T-cell (primary cell): ENCODE measurements at regions not wholly inside any gene's neighbourhood (a gene's known extent, or its start where the extent isn't known, plus 50 kb on each side); places are given as distances from the start of the nearest gene placed in this dataset.
"Not testable (repeated sequence)": the region's sequence is repeated elsewhere in the genome, so short reads cannot be mapped to it uniquely, and the experiment has no call there.

Experiments
- ATAC-seq, 4 experiments: fragments of 200-7000 bp in 3 of 4; fragments of 150-1000 bp in 1 of 4; cut with Tn5 transposase; replicated peaks in 1 of 4; 1 replicate in 3 of 4; 2 replicates in 1 of 4; pipeline ENCODE4 v1.10.0; 2021; ENCODE audit warnings: moderate library complexity in 3 of 4, mild to moderate bottlenecking in 2 of 4, moderate number of reproducible peaks in 1 of 4
- CTCF ChIA-PET, 2 donors: fragments of 300-600 bp; sonication (Branson Sonifier 250); formaldehyde crosslinking; loops; one replicate each; lab custom pipeline; 2022; ENCODE audit warnings: antibody characterized with exemption in 2 of 2; lab: Charles Lee
- POLR2A ChIA-PET, 2 donors: fragments of 300-600 bp; sonication (Branson Sonifier 250); formaldehyde crosslinking; loops; one replicate each; lab custom pipeline; 2022; ENCODE audit warnings: antibody characterized with exemption in 2 of 2; lab: Charles Lee
- DNase-seq, 35 experiments: peaks; one replicate each; pipeline versions ENCODE4 v3.0.0 to v3.0.0-alpha.2; 2013 to 2023
- H3K27ac ChIP-seq: one replicate; pipeline ENCODE4 v1.5.1; 2013; ENCODE audit warnings: low read length
- H3K27me3 ChIP-seq, 2 experiments: replicated peaks in 1 of 2; 1 replicate in 1 of 2; 2 replicates in 1 of 2; pipeline versions ENCODE4 v1.6.1 to v1.7.0; 2013; ENCODE audit warnings: low read length in 1 of 2, mixed read lengths in 1 of 2; ENCODE audit not compliant: control insufficient read depth in 2 of 2, insufficient read depth in 2 of 2; ENCODE audit errors: extremely low read depth in 1 of 2
- H3K36me3 ChIP-seq, 2 donors: 1 replicate in 1 of 2; 2 replicates in 1 of 2; pipeline versions ENCODE4 v1.6.1 to v1.7.0; 2013; ENCODE audit warnings: low read length in 1 of 2; ENCODE audit not compliant: control insufficient read depth in 2 of 2, insufficient read depth in 1 of 2; ENCODE audit errors: extremely low read depth in 1 of 2
- H3K4me1 ChIP-seq, 2 experiments: 1 replicate in 1 of 2; 2 replicates in 1 of 2; pipeline versions ENCODE4 v1.6.1 to v1.7.0; 2013; ENCODE audit warnings: low read length in 2 of 2, mixed read lengths in 1 of 2; ENCODE audit not compliant: insufficient read depth in 2 of 2, control insufficient read depth in 1 of 2; ENCODE audit errors: extremely low read depth in 1 of 2
- H3K4me3 ChIP-seq, 2 donors: 1 replicate in 1 of 2; 2 replicates in 1 of 2; pipeline versions ENCODE4 v1.5.1 to v1.7.0; 2013; ENCODE audit warnings: mild to moderate bottlenecking in 2 of 2, low read length in 1 of 2, moderate library complexity in 1 of 2; ENCODE audit not compliant: control insufficient read depth in 1 of 2; ENCODE audit errors: extremely low read depth in 1 of 2
- H3K9me3 ChIP-seq: 2 replicates; pipeline ENCODE4 v1.7.0; 2013
- H3K27ac Mint-ChIP-seq, 2 donors: one replicate each; pipeline ENCODE4 v1.8.0; 2020 to 2021; ENCODE audit warnings: mild to moderate bottlenecking in 2 of 2, mixed read lengths in 2 of 2
- H3K27me3 Mint-ChIP-seq, 2 donors: one replicate each; pipeline ENCODE4 v1.8.0; 2021 to 2022; ENCODE audit warnings: mixed read lengths in 2 of 2
- H3K36me3 Mint-ChIP-seq: one replicate; pipeline ENCODE4 v1.8.0; 2021; ENCODE audit warnings: mixed read lengths
- H3K4me1 Mint-ChIP-seq, 3 donors: one replicate each; pipeline ENCODE4 v1.8.0; 2020 to 2022; ENCODE audit warnings: mixed read lengths in 3 of 3, mild to moderate bottlenecking in 1 of 3
- H3K4me3 Mint-ChIP-seq, 3 donors: one replicate each; pipeline ENCODE4 v1.8.0; 2020 to 2022; ENCODE audit warnings: mild to moderate bottlenecking in 3 of 3, mixed read lengths in 3 of 3, moderate library complexity in 3 of 3
- H3K9me3 Mint-ChIP-seq, 3 donors: one replicate each; pipeline ENCODE4 v1.8.0; 2020 to 2022; ENCODE audit warnings: mixed read lengths in 3 of 3
- WGBS: methylation state at CpG from one replicate; pipeline ENCODE4 v1.1.5; 2013; ENCODE audit warnings: missing lambda C conversion rate; ENCODE audit not compliant: insufficient coverage; 5-methylcytosine and 5-hydroxymethylcytosine counted together

DNA sequence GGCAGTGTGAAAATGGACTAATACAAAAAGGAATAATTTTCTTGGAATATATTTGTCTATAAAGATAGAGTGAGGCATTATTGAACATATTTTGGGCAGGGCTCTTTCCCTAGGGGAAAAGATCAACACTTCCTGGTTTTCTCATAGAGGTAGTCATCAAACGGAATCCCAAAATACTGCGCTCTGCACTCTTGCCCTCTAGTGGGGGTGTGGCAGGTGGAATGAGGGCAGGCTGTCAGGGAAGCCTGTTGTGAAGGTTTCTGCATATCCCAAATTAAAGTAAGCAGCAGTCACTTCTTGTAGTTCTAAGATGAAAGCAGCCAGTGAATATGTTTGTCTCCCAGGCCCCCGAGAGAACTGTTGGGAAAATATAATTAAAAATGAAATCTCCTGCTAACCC lies 666.8 kb upstream of the TMEM132C start:
- POLR2A ChIA-PET: no interaction called here
- Histone ChIP-seq H3K36me3 (no peaks in the 10 kb centered on the region), H3K27me3 (no peaks in the 10 kb centered on the region), H3K27ac (no peak overlapping the region), H3K9me3 (no peaks in the 10 kb centered on the region), H3K4me3 (no peak overlapping the region), H3K4me1 (no peaks in the 10 kb centered on the region)
- no peak for ATAC-seq
- WGBS: 82% methylated on average over 2 of the region's 3 CpGs
- Mint-ChIP-seq H3K4me1 (no peaks in the 10 kb centered on the region), H3K36me3 (no peaks in the 10 kb centered on the region), H3K9me3 (peaks cover 0 to 15% (median 4%) of the 10 kb centered on the region in 3 donors), H3K4me3 (no peak overlapping the region), H3K27ac (no peak overlapping the region), H3K27me3 (no peaks in the 10 kb centered on the region)
- DNase-seq: no peak
- CTCF ChIA-PET: no interaction called here

DNA sequence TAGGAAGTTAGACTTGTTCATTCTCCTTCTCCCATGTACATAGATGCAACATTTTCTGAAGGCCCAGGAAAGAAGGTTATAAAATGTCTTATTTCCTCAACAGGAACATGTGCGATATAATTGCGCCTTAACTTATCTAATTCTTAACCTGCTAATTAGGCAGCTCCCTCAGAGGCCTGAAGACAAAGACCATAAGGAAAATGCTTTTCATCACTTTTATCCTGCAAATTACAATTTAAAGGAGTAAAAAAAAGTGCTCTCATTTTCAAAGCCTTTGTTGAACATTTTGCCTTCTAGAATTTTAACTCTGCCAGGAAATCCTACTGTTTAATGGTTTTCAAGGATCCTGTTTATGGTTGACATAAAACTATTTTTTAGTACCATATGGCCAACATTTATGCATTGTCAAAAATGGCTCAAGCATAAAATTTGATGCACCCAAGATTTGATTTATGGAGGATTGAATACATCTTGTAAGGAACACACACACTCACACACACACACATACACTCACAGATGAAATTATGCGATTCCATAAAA lies 660.4 kb upstream of the TMEM132C start:
- Mint-ChIP-seq H3K27me3 (no peaks in the 10 kb centered on the region), H3K4me3 (no peak overlapping the region), H3K4me1 (no peaks in the 10 kb centered on the region), H3K27ac (no peak overlapping the region), H3K36me3 (no peaks in the 10 kb centered on the region), H3K9me3 (peaks cover 0 to 15% (median 0%) of the 10 kb centered on the region in 3 donors)
- H3K4me1 ChIP-seq: no peaks in the 10 kb centered on the region
- DNase-seq (no peak), ATAC-seq (no peak)
- H3K27me3 ChIP-seq: no peaks in the 10 kb centered on the region
- 100% methylated on average over 1 of the region's 3 CpGs for WGBS
- ChIA-PET CTCF (no interaction called here), POLR2A (no interaction called here)
- no peak overlapping the region for H3K27ac ChIP-seq
- no peaks in the 10 kb centered on the region for H3K9me3 ChIP-seq
- H3K36me3 ChIP-seq: no peaks in the 10 kb centered on the region
- no peak overlapping the region for H3K4me3 ChIP-seq

DNA sequence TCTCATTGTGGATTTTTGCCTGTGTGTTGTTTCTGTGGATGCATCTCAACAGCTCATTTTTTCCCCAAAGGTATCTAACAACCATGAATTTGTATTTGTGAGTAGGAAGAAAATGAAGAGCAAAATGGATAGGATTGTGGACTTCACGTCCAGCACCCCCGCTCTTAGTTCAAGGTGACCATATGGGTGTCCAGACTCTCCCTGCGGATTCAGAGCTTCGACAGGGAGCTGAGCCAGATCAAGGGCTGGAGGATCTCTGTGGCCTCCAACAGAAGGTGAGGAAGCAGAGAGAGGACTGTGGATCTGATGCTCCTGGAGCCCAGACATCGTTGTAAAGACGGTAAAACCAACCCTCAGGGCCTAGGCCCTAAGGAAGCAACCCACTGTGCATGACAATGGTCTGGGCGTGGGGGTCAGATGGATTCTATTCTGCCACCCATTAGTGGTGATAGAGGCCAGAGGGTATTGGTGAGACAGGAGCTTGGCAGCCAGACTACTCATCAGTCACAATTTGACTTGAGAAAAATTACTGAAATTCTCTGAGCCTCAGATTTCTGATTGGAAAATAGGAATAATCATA lies 659.7 kb upstream of the TMEM132C start:
- no peak overlapping the region for H3K4me3 ChIP-seq
- CTCF ChIA-PET: no interaction called here
- Mint-ChIP-seq H3K27me3 (no peaks in the 10 kb centered on the region), H3K9me3 (peaks cover 0 to 13% (median 0%) of the 10 kb centered on the region in 3 donors), H3K36me3 (no peaks in the 10 kb centered on the region), H3K4me3 (no peak overlapping the region), H3K27ac (no peak overlapping the region), H3K4me1 (no peaks in the 10 kb centered on the region)
- no peaks in the 10 kb centered on the region for H3K4me1 ChIP-seq
- H3K9me3 ChIP-seq: no peaks in the 10 kb centered on the region
- H3K27ac ChIP-seq: no peak overlapping the region
- POLR2A ChIA-PET: no interaction called here
- no peak for ATAC-seq
- WGBS: 61% methylated on average over 3 of the region's 7 CpGs
- no peak for DNase-seq
- H3K27me3 ChIP-seq: no peaks in the 10 kb centered on the region
- no peaks in the 10 kb centered on the region for H3K36me3 ChIP-seq

DNA sequence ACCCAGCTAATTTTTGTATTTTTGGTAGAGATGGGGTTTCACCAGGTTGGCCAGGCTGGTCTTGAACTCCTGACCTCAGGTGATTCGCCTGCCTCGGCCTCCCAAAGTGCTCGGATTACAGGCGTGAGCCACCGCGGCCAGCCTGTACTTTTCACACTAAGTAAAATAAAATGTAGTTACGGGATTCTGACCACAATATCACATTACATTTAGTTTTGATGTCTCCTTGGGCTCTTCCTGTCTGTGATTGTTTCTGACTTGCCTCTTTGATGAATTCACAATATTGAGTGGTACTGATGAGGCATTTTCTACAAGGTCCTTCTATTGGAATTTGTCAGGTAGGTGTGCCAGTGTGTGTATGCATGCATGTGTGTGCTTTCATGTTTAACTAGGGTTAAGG lies 658.6 kb upstream of the TMEM132C start:
- H3K36me3 ChIP-seq, H3K4me3 ChIP-seq, H3K9me3 Mint-ChIP-seq, H3K9me3 ChIP-seq, H3K36me3 Mint-ChIP-seq, CTCF ChIA-PET, POLR2A ChIA-PET, H3K4me3 Mint-ChIP-seq, H3K27me3 ChIP-seq, H3K4me1 ChIP-seq, H3K27me3 Mint-ChIP-seq, H3K27ac ChIP-seq, DNase-seq, ATAC-seq, H3K4me1 Mint-ChIP-seq, H3K27ac Mint-ChIP-seq: not testable (repeated sequence)
- no CpG with 5 or more reads among the region's 7 CpGs for WGBS

DNA sequence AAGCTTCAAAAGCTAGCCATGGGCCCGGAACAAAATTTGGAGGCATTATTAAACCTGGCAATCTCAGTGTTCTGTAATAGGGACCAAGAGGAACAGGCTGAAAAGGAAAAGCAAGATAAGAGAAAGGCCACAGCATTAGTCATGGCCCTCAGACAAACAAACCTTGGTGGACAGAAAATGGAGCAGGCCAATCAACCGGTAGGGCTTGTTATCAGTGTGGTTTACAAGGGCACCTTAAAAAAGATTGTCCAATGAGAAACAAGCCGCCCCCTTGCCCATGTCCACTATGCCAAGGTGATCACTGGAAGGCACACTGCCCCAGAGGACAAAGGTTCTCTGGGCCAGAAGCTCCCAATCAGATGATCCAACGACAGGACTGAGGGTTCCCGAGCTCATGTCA lies 653.9 kb upstream of the TMEM132C start:
- no peak overlapping the region for H3K4me3 Mint-ChIP-seq
- DNase-seq (no peak), ATAC-seq (no peak)
- Histone ChIP-seq H3K36me3 (no peaks in the 10 kb centered on the region), H3K9me3 (no peaks in the 10 kb centered on the region), H3K4me1 (no peaks in the 10 kb centered on the region), H3K27me3 (no peaks in the 10 kb centered on the region), H3K4me3 (no peak overlapping the region), H3K27ac (no peak overlapping the region)
- no peaks in the 10 kb centered on the region for H3K27me3 Mint-ChIP-seq
- ChIA-PET POLR2A (no interaction called here), CTCF (no interaction called here)
- H3K27ac Mint-ChIP-seq: no peak overlapping the region
- peaks cover 0 to 15% (median 0%) of the 10 kb centered on the region in 3 donors for H3K9me3 Mint-ChIP-seq
- WGBS: 69% methylated on average over 5 of the region's 5 CpGs
- H3K4me1 Mint-ChIP-seq: no peaks in the 10 kb centered on the region
- no peaks in the 10 kb centered on the region for H3K36me3 Mint-ChIP-seq

DNA sequence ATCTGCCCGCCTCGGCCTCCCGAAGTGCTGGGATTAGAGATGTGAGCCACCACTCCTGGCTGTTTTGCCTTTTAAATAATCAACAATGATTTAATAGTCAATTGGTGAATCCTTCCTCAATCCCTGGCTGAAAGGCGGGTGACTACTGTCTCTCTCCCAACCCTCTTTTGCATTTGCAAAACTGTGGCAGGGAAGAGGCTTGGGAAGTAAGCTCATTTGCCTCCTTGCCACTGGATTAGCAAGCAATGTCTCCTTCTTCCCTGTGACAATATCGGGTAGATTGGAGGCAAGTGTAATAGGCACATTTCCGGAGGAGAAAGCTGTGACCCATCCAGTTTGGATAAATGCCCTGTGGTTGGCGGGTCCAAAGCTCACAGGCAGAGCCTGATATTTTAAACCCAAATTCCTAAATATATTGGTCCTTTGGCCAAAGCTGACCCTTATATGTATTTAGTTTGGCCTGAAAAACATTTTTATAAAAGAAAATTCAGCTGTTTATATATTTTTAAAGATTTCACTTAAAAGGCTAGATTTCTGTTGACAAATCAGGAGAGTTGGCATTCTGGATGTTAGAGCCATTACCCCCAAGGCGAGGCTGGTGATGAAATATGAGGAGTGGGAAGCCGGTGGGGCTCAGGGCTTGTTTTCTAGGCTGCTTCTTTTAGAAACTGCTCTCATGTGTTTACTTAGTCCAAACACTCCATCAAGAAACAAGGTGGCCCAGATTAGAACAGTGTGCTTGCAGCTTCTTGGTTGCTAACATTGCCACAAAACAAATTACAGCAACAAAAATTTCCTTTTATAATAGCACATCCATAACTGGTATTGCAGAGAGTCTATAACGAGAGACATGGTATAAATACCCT lies 646.9 kb upstream of the TMEM132C start:
- Histone ChIP-seq H3K36me3 (no peaks in the 10 kb centered on the region), H3K27me3 (no peaks in the 10 kb centered on the region), H3K4me3 (no peak overlapping the region), H3K4me1 (no peaks in the 10 kb centered on the region), H3K27ac (no peak overlapping the region), H3K9me3 (no peaks in the 10 kb centered on the region)
- Mint-ChIP-seq H3K27me3 (no peaks in the 10 kb centered on the region), H3K9me3 (peaks cover 0 to 17% (median 4%) of the 10 kb centered on the region in 3 donors), H3K36me3 (no peaks in the 10 kb centered on the region), H3K27ac (no peak overlapping the region), H3K4me3 (no peak overlapping the region), H3K4me1 (no peaks in the 10 kb centered on the region)
- ATAC-seq: no peak
- no peak for DNase-seq
- ChIA-PET POLR2A (no interaction called here), CTCF (no interaction called here)
- whole genome bisulfite sequencing: no CpG with 5 or more reads among the region's 10 CpGs
